ENCODE measurements at regions not wholly inside any gene's neighbourhood (a gene's known extent, or its start where the extent isn't known, plus 50 kb on each side); places are given as distances from the start of the nearest gene placed in this dataset.
"Not testable (repeated sequence)": the region's sequence is repeated elsewhere in the genome, so short reads cannot be mapped to it uniquely, and the experiment has no call there.

DNA sequence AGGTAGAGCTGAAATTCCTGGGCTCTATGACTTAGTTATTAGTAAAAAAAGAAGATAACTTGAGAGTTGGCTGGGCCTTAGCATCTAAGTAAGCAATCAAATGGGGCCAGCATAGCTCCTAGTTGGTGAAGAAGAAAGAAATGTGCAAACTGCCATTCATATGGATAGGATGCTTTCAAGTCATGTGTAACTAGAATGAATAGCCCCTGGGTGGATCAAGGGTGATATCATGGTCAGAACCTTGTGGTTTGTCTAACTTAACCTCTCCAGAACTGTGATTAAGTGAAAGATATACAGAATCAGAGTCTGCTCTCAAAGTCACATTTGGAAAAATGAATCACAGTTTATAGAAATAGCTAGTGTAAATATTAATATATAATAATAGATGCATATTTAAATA lies 198.7 kb upstream of the DTNA start:
- H3K27ac ChIP-seq = no peak overlapping the region
- TF ChIP-seq, protein P1, sequence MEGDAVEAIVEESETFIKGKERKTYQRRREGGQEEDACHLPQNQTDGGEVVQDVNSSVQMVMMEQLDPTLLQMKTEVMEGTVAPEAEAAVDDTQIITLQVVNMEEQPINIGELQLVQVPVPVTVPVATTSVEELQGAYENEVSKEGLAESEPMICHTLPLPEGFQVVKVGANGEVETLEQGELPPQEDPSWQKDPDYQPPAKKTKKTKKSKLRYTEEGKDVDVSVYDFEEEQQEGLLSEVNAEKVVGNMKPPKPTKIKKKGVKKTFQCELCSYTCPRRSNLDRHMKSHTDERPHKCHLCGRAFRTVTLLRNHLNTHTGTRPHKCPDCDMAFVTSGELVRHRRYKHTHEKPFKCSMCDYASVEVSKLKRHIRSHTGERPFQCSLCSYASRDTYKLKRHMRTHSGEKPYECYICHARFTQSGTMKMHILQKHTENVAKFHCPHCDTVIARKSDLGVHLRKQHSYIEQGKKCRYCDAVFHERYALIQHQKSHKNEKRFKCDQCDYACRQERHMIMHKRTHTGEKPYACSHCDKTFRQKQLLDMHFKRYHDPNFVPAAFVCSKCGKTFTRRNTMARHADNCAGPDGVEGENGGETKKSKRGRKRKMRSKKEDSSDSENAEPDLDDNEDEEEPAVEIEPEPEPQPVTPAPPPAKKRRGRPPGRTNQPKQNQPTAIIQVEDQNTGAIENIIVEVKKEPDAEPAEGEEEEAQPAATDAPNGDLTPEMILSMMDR (conservative IDR thresholded peaks at IDR 0.05) = no peak

DNA sequence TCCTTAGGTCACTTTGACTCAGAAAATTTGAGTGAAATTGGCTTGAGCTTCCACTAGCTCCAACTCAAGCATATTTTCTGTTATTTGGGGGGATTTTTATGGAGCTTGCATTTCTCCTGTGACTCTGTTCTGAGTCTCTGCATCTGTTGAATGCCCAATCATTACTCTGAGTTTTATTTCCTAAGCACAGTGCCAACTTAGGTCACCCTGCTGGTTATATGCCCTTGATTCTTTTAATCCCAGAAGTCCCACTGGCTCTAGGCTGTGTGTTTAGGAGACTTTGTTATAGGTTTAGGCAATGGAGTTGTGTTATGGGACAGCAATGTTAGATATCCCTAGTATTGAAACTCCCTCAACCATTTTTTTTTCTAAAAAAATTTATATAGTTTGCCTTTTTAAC lies 198.2 kb upstream of the DTNA start:
- no peak overlapping the region for H3K27ac ChIP-seq
- TF ChIP-seq, protein P1 (conservative IDR thresholded peaks at IDR 0.05) = no peak

DNA sequence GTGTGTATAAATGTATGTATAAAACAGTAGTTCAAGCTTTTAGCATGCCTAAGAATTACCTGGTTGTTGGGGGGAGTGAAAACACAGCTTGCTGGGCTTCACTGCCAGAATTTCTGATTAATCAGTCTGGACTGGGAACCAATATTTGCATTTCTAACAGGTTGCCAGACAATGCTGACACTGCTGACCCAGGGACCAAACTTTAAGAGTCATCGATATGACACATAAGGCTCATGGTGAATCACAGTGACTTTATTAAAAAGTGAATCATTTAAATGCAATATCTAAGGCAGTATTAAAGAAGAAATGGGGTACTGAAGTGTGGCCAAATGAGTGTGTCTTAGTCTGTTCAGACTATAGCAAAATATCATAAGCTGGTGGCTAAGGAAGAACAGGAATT lies 195.9 kb upstream of the DTNA start:
- H3K27ac ChIP-seq = no peak overlapping the region
- TF ChIP-seq, protein P1 (conservative IDR thresholded peaks at IDR 0.05) = no peak

DNA sequence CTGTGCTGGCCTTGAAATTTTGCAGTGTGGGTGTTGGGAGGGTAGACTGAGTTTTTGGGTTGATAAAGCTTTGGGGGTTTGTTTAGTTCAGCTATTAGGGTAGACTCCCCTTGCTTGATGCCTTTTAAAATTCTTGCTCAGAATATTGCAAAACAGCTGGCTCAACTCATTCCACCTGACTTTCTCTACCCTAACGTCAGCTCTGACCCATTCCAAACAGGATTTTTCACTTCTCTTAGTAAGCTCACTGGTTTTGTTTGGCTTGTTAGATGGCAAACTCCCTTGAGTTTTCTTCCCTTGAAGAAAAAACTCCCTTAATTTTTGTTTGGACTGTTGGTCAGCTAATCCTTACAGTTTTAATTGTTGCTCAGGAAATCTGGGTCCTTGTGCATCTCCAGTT lies 195.1 kb upstream of the DTNA start:
- TF ChIP-seq, protein P1 (conservative IDR thresholded peaks at IDR 0.05) = no peak
- H3K27ac ChIP-seq = no peak overlapping the region

DNA sequence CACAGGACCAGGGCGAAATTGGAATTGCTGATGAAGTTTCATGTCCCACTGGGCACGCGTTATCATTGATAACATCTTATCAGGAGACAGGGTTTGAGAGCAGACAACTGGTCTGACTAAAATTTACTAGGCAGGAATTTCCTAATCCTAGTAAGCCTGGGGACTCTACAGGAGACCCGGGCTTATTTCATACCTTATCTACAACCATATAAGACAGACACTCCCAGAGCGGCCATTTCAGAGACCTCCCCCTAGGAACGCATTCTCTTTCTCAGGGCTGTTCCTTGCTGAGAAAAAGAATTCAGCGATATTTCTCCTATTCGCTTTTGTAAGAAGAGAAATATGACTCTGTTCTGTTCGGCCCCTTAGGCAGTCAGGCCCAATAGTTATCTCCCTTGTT lies 193.7 kb upstream of the DTNA start:
- H3K27ac ChIP-seq = not testable (repeated sequence)

DNA sequence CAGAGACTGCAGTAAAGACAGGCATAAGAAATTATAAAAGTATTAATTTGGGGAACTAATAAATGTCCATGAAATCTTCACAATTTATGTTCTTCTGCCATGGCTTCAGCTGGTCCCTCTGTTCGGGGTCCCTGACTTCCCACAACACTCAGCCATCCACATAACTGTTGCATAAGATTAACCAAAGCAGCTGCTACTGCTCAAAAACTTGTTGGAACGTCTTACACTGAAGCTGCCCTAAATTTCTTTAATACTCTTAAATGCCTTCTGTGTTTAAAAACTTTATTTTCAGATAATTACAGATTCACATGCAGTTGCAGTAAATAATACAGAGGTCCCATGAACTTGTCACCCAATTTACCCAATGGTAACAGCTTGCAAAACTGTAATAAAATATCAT lies 193.1 kb upstream of the DTNA start:
- H3K27ac ChIP-seq = not testable (repeated sequence)

DNA sequence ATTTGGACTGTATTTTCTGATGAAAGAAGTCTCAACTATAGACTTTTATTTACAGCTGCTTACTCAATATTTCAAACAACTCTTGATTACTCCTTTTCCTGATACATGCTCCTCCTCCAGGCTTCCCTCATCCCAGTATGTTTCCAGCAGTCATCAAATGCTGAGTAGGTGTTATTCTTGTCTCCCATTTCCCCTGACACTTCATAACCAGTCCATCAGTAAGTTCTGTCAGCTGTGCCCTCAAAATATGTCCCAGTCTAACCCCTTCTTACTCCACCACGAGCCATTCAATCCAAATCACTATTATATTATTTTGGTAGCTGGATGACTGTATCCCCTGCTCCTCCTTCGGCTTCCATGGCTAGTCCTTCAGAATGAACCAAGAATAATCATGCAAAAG lies 189.1 kb upstream of the DTNA start:
- no peak overlapping the region for H3K27ac ChIP-seq
- TF ChIP-seq, protein P1 (conservative IDR thresholded peaks at IDR 0.05) = no peak

DNA sequence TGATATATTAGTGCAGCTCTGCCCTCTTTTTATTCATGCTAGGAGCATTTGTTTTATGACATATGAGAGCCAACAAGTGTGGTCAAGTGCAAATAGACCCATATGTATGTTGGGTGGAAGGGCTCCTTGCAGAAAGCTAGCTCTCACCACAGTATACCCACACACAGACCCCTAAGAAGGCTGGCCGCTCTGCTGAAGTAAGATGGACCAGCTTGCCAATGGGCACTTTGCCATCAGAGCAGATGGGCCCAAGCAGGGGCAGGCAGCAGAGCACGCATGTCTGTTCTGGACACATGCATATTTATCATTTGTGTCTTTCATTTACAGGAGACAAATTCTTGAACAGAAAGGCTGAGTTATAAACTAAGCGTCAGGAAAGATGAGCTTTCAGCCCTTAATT lies 187.5 kb upstream of the DTNA start:
- TF ChIP-seq, protein P1 (conservative IDR thresholded peaks at IDR 0.05) = no peak
- no peak overlapping the region for H3K27ac ChIP-seq

DNA sequence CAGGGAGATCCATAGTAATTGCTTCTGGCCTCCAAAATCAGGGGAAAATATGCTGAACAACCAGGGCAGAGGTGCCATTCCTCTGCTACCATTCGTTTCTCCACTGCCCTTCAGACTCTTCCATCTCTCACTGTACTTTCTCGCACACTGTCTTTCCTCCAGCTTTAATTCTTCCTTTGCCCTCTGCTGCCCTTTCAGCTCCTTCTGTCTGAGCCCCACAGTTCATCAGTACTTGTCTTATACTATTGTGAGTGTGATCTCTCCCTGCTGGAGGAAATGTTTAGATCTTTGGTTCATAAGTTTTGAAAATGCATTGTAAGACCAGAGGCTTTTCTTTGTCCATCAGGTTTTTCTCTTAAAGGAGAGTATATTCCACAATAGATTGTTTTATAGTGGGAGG lies 184.9 kb upstream of the DTNA start:
- TF ChIP-seq, protein P1 (conservative IDR thresholded peaks at IDR 0.05) = no peak

More for the DNA sequence above, 184.9 kb upstream of the DTNA start:
- no peak overlapping the region for H3K27ac ChIP-seq

Measured in VCaP (cell line).